A673 (cell line): ENCODE measurements at regions not wholly inside any gene's neighbourhood (a gene's known extent, or its start where the extent isn't known, plus 50 kb on each side); places are given as distances from the start of the nearest gene placed in this dataset.

Experiments used
- BruUV-seq: library from RNA; stranded (reverse); fragments of 400-500 nt; replicated peaks from 2 replicates; lab custom pipeline; 2021; lab: Mats Ljungman, UMichigan
- CTCF ChIA-PET: fragments of 300-600 bp; sonication (Branson Sonifier 250); formaldehyde crosslinking; loops from one replicate; lab custom pipeline; 2022; ENCODE audit warnings: antibody characterized with exemption; lab: Charles Lee
- POLR2A ChIA-PET: fragments of 300-600 bp; sonication (Branson Sonifier 250); formaldehyde crosslinking; loops from one replicate; lab custom pipeline; 2022; ENCODE audit warnings: antibody characterized with exemption; ENCODE audit not compliant: low non-redundant PET; lab: Charles Lee
- DNase-seq: peaks from one replicate; pipeline ENCODE4 v3.0.0-alpha.2; 2015; ENCODE audit warnings: low spot score
- H3K27ac ChIP-seq: fragments of 200-600 bp; sonication (generic); 2 replicates; pipeline ENCODE4 v1.5.1; 2016; ENCODE audit warnings: mixed run types, low read depth, mild to moderate bottlenecking, mixed read lengths, antibody characterized with exemption, low read length; ENCODE audit not compliant: poor library complexity, severe bottlenecking
- H3K27me3 ChIP-seq: fragments of 200-600 bp; sonication (generic); replicated peaks from 2 replicates; pipeline ENCODE4 v1.6.1; 2017; ENCODE audit warnings: mixed run types, low read depth, mild to moderate bottlenecking, mixed read lengths, antibody characterized with exemption, low read length; ENCODE audit not compliant: insufficient read depth, poor library complexity
- H3K36me3 ChIP-seq: fragments of 200-600 bp; sonication (generic); 2 replicates; pipeline ENCODE4 v1.6.1; 2016; ENCODE audit warnings: mixed run types, mild to moderate bottlenecking, mixed read lengths, antibody characterized with exemption, low read length; ENCODE audit not compliant: insufficient read depth, poor library complexity, severe bottlenecking
- H3K4me1 ChIP-seq: fragments of 200-600 bp; sonication (generic); 2 replicates; pipeline ENCODE4 v1.6.1; 2017; ENCODE audit warnings: mixed run types, mild to moderate bottlenecking, mixed read lengths, antibody characterized with exemption, low read length; ENCODE audit not compliant: insufficient read depth, poor library complexity, severe bottlenecking
- H3K4me3 ChIP-seq: fragments of 200-600 bp; sonication (generic); 2 replicates; pipeline ENCODE4 v1.5.1; 2016; ENCODE audit warnings: low read depth, mixed run types, mild to moderate bottlenecking, mixed read lengths, low read length; ENCODE audit not compliant: poor library complexity, severe bottlenecking
- H3K9me3 ChIP-seq: fragments of 200-600 bp; sonication (generic); 2 replicates; pipeline ENCODE4 v1.6.1; 2016; ENCODE audit warnings: mixed run types, low read depth, mild to moderate bottlenecking, mixed read lengths, antibody characterized with exemption, low read length; ENCODE audit not compliant: poor library complexity, severe bottlenecking
- EZH2 ChIP-seq: fragments of 200-600 bp; sonication (generic); IDR thresholded peaks from 2 replicates; pipeline ENCODE4 v1.6.1; 2017; ENCODE audit warnings: borderline replicate concordance, low read depth, mild to moderate bottlenecking, mixed read lengths, antibody characterized with exemption, low read length; ENCODE audit not compliant: poor library complexity, severe bottlenecking
- intact Hi-C: fragments of 100-400 bp; cut with micrococcal nuclease; formaldehyde crosslinking; loops from one replicate; pipeline ENCODE4 v1.10.0; 2022; ENCODE audit not compliant: unreplicated experiment
- TF ChIP-seq, protein P1 (sequence below): fragments of 300-800, 200-600 bp; sonication (generic); conservative IDR thresholded peaks from 2 replicates; pipeline ENCODE4 v1.5.1; 2017; ENCODE audit warnings: low read depth, mild to moderate bottlenecking, antibody characterized with exemption, low read length, moderate library complexity, mixed read lengths

GRCh38 chr16:47967374-47967773 lies 188.4 kb downstream of the ABCC12 start:
- H3K27me3 ChIP-seq, result peaks cover 20% of the 10 kb centered on the region
- DNase-seq, result no peak
- TF ChIP-seq, protein P1, sequence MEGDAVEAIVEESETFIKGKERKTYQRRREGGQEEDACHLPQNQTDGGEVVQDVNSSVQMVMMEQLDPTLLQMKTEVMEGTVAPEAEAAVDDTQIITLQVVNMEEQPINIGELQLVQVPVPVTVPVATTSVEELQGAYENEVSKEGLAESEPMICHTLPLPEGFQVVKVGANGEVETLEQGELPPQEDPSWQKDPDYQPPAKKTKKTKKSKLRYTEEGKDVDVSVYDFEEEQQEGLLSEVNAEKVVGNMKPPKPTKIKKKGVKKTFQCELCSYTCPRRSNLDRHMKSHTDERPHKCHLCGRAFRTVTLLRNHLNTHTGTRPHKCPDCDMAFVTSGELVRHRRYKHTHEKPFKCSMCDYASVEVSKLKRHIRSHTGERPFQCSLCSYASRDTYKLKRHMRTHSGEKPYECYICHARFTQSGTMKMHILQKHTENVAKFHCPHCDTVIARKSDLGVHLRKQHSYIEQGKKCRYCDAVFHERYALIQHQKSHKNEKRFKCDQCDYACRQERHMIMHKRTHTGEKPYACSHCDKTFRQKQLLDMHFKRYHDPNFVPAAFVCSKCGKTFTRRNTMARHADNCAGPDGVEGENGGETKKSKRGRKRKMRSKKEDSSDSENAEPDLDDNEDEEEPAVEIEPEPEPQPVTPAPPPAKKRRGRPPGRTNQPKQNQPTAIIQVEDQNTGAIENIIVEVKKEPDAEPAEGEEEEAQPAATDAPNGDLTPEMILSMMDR, result no peak
- no peak for TF ChIP-seq EZH2
- H3K36me3 ChIP-seq, result no peaks in the 10 kb centered on the region
- intact Hi-C loops, result no loop called here
- CTCF ChIA-PET, result interaction anchor here (0.6 kb wide), 1 partner anchor 925 kb away, joined by 8 read pairs; no protein-coding TSS in a partner anchor
- H3K4me3 ChIP-seq, result no peak overlapping the region
- H3K9me3 ChIP-seq, result no peaks in the 10 kb centered on the region
- H3K4me1 ChIP-seq, result no peaks in the 10 kb centered on the region
- POLR2A ChIA-PET, result no interaction called here
- no peak overlapping the region for H3K27ac ChIP-seq
- BruUV-seq, result no TSS peak

GRCh38 chr16:47966325-47966724 lies 189.5 kb downstream of the ABCC12 start:
- POLR2A ChIA-PET, result no interaction called here
- CTCF ChIA-PET, result no interaction called here
- H3K4me1 ChIP-seq, result no peaks in the 10 kb centered on the region
- no peak overlapping the region for H3K27ac ChIP-seq
- H3K27me3 ChIP-seq, result peaks cover 20% of the 10 kb centered on the region
- TF ChIP-seq EZH2, result no peak
- TF ChIP-seq, protein P1, result no peak
- BruUV-seq, result no TSS peak
- H3K36me3 ChIP-seq, result no peaks in the 10 kb centered on the region
- no peaks in the 10 kb centered on the region for H3K9me3 ChIP-seq
- no peak overlapping the region for H3K4me3 ChIP-seq
- no peak for DNase-seq
- intact Hi-C loops, result no loop called here

DNA sequence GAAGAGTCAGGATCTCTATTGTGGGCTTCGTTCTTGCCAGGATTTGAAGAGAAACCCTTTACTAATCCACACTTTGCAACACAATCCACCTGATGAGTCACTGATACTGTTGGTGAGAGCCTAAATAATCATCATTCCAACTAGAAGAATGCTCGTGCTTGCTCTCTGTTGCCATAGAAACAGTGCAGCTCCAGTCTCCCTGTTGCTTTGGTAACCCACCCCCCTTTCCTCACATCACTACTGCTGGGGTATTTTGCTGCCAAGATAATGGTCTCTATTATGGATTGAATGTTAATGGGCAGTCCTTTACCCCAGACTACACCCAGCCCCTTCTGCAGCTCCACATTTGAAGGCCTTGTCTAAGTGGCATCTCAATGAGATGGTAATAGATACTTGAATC lies 190.4 kb downstream of the ABCC12 start:
- TF ChIP-seq, protein P1, result no peak
- no peak for TF ChIP-seq EZH2
- H3K27me3 ChIP-seq, result peaks cover 20% of the 10 kb centered on the region
- H3K4me3 ChIP-seq, result no peak overlapping the region
- ChIA-PET POLR2A (no interaction called here), CTCF (no interaction called here)
- BruUV-seq, result no TSS peak
- no peaks in the 10 kb centered on the region for H3K36me3 ChIP-seq
- no peaks in the 10 kb centered on the region for H3K4me1 ChIP-seq
- H3K9me3 ChIP-seq, result no peaks in the 10 kb centered on the region
- intact Hi-C loops, result no loop called here
- DNase-seq, result no peak
- no peak overlapping the region for H3K27ac ChIP-seq
